Lung (tissue), 11 donors: ENCODE measurements at regions not wholly inside any gene's neighbourhood (a gene's known extent, or its start where the extent isn't known, plus 50 kb on each side); places are given as distances from the start of the nearest gene placed in this dataset.

Experiments used
- ATAC-seq: fragments of 200-7000 bp; cut with Tn5 transposase; one replicate; pipeline ENCODE4 v1.9.1; 2020; ENCODE audit warnings: moderate number of reproducible peaks; ENCODE audit not compliant: insufficient read depth, low FRiP score
- DNase-seq, 3 donors: peaks; one replicate each; pipeline ENCODE4 v3.0.0-alpha.2; 2013 to 2017
- H3K27ac ChIP-seq, 2 donors: one replicate each; pipeline ENCODE4 v1.5.1; 2013; ENCODE audit warnings: mild to moderate bottlenecking in 2 of 2, moderate library complexity in 2 of 2, control low read depth in 1 of 2, inconsistent platforms in 1 of 2, low read depth in 1 of 2, low read length in 1 of 2
- H3K27me3 ChIP-seq, 3 donors: one replicate each; pipeline ENCODE4 v1.5.1; 2013; ENCODE audit warnings: low read length in 2 of 3; ENCODE audit not compliant: control insufficient read depth in 3 of 3, insufficient read depth in 3 of 3
- H3K36me3 ChIP-seq, 4 donors: one replicate each; pipeline ENCODE4 v1.5.1; 2013; ENCODE audit warnings: low read length in 4 of 4, mild to moderate bottlenecking in 1 of 4, moderate library complexity in 1 of 4; ENCODE audit not compliant: control insufficient read depth in 4 of 4, insufficient read depth in 4 of 4
- H3K4me1 ChIP-seq, 5 donors: one replicate each; pipeline ENCODE4 v1.5.1; 2013; ENCODE audit warnings: low read length in 5 of 5, mild to moderate bottlenecking in 2 of 5, moderate library complexity in 1 of 5; ENCODE audit not compliant: control insufficient read depth in 5 of 5, insufficient read depth in 5 of 5
- H3K4me3 ChIP-seq: one replicate; pipeline ENCODE4 v1.5.1; 2013; ENCODE audit warnings: mild to moderate bottlenecking, control low read depth, moderate library complexity
- H3K9ac ChIP-seq, 2 donors: one replicate each; pipeline ENCODE4 v1.5.1; 2013; ENCODE audit warnings: low read length in 2 of 2, control low read depth in 1 of 2; ENCODE audit not compliant: insufficient read depth in 1 of 2
- H3K9me3 ChIP-seq, 4 donors: one replicate each; pipeline ENCODE4 v1.5.1; 2013; ENCODE audit warnings: low read length in 3 of 4, mild to moderate bottlenecking in 1 of 4, moderate library complexity in 1 of 4; ENCODE audit not compliant: control insufficient read depth in 4 of 4, insufficient read depth in 3 of 4
- CTCF ChIP-seq: IDR thresholded peaks from 2 replicates; pipeline ENCODE4 v1.5.1; 2012; ENCODE audit warnings: mild to moderate bottlenecking; ENCODE audit errors: control extremely low read depth, extremely low read depth
- WGBS, 2 donors: extraction: QIAGEN DNeasy Blood & Tissue Kit; methylation state at CpG; one replicate each; pipeline ENCODE4 v1.1.7; 2013; 5-methylcytosine and 5-hydroxymethylcytosine counted together
- donor health status: control.
- donor health status: control.
- donor health status: Bipolar disorder and iron deficiency.
- donor health status: healthy.
- donor health status: DM: yes; HTN: yes; CAD: no.

- DNase-seq: peak in 2 of 3 donors; percentile 24
- Histone ChIP-seq H3K36me3 (no peaks in the 10 kb centered on the region), H3K27ac (no peak overlapping the region), H3K9ac (no peak overlapping the region), H3K9me3 (no peaks in the 10 kb centered on the region), H3K4me1 (peaks cover 0 to 7% (median 0%) of the 10 kb centered on the region in 5 donors), H3K4me3 (no peak overlapping the region), H3K27me3 (peaks cover 0 to 9% (median 0%) of the 10 kb centered on the region in 3 donors)
- ATAC-seq: no peak
- WGBS, 2 donors: 14% methylated on average over 3 of the region's 3 CpGs
- no peak for TF ChIP-seq CTCF
These were observed 94.2 kb upstream of the PRKCQ start for GRCh38 chr10:6674291-6674690.

GRCh38 chr10:6671976-6672375 lies 91.9 kb upstream of the PRKCQ start:
- H3K27ac ChIP-seq: no peak overlapping the region
- WGBS, 2 donors: 62 to 83% methylated on average over 6 of the region's 6 CpGs
- DNase-seq: peak in 2 of 3 donors; percentile 5 to 20
- TF ChIP-seq CTCF: no peak
- H3K4me1 ChIP-seq: peaks cover 0 to 7% (median 0%) of the 10 kb centered on the region in 5 donors
- no peak overlapping the region for H3K9ac ChIP-seq
- peaks cover 0 to 6% (median 0%) of the 10 kb centered on the region in 3 donors for H3K27me3 ChIP-seq
- H3K36me3 ChIP-seq: no peaks in the 10 kb centered on the region
- H3K4me3 ChIP-seq: no peak overlapping the region
- H3K9me3 ChIP-seq: no peaks in the 10 kb centered on the region
- ATAC-seq: no peak

- peaks cover 0 to 7% (median 0%) of the 10 kb centered on the region in 5 donors for H3K4me1 ChIP-seq
- ATAC-seq (no peak), DNase-seq (peak in 2 of 3 donors; percentile 65 to 67)
- H3K27ac ChIP-seq: no peak overlapping the region
- no peak overlapping the region for H3K4me3 ChIP-seq
- no peak overlapping the region for H3K9ac ChIP-seq
- H3K36me3 ChIP-seq: no peaks in the 10 kb centered on the region
- peak; percentile 15 for TF ChIP-seq CTCF
- H3K9me3 ChIP-seq: no peaks in the 10 kb centered on the region
- peaks cover 0 to 6% (median 2%) of the 10 kb centered on the region in 3 donors for H3K27me3 ChIP-seq
- WGBS, 2 donors: 36 to 42% methylated on average over 5 of the region's 5 CpGs
These were observed 89.3 kb upstream of the PRKCQ start for GRCh38 chr10:6669269-6669859.

DNA sequence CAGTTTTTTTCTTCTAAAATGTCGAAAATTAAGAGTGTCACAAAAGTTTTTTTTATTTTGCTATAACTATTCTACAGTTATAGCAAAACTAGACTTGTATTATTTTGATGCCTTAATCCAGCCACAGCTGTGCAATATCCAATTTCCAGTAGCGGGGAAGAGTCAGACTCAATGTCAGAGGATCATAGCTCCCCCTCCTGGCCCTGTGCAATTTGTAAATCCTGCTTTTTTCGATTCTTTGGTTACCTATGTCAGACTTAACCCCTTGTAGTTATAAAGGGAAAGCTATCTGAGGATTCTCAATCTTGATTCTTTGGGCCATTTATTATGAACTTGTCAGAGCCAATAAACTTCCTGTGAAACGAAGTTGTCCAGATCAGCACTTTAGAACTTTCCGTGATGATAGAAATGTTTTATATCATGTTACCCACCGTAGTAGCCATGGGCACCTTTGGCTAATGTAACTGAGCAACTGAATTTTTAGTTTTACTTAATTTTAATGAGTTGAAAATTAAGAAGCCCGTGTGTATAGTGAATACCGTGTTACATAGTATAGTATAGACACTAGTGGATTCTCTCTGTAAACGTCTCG lies 87.7 kb upstream of the PRKCQ start:
- DNase-seq: peak; percentile 32 to 68 (median 60)
- TF ChIP-seq CTCF: no peak
- peaks cover 0 to 5% (median 0%) of the 10 kb centered on the region in 5 donors for H3K4me1 ChIP-seq
- H3K27me3 ChIP-seq: peaks cover 0 to 4% (median 2%) of the 10 kb centered on the region in 3 donors
- no peaks in the 10 kb centered on the region for H3K36me3 ChIP-seq
- no peaks in the 10 kb centered on the region for H3K9me3 ChIP-seq
- WGBS, 2 donors: 40 to 45% methylated on average over 10 of the region's 10 CpGs
- H3K9ac ChIP-seq: no peak overlapping the region
- no peak for ATAC-seq
- H3K27ac ChIP-seq: no peak overlapping the region
- H3K4me3 ChIP-seq: no peak overlapping the region
